SK-N-SH treated with all-trans-retinoic acid at 6 μM for 48 hours (cell line): ENCODE measurements at regions not wholly inside any gene's neighbourhood (a gene's known extent, or its start where the extent isn't known, plus 50 kb on each side); places are given as distances from the start of the nearest gene placed in this dataset.

Source experiments
- ATAC-seq: fragments of 200-7000 bp; cut with Tn5 transposase; 3 replicates; pipeline ENCODE4 v1.9.1; 2020; ENCODE audit warnings: mild to moderate bottlenecking, moderate library complexity
- ARNTL ChIP-seq: fragments of 450-650 bp; formaldehyde crosslinking; IDR thresholded peaks from 2 replicates; pipeline ENCODE4 v1.5.0; 2020; ENCODE audit warnings: low read depth, mild to moderate bottlenecking, moderate library complexity, borderline replicate concordance
- BACH2 ChIP-seq: fragments of 250-450 bp; sonication (Bioruptor Pico); IDR thresholded peaks from 2 replicates; pipeline ENCODE4 v1.9.0; 2021; ENCODE audit warnings: mild to moderate bottlenecking, borderline replicate concordance
- CSDC2 ChIP-seq: fragments of 250-450 bp; sonication (Bioruptor Pico); IDR thresholded peaks from 2 replicates; pipeline ENCODE4 v1.5.0; 2020; ENCODE audit warnings: mild to moderate bottlenecking, moderate library complexity
- ESRRG ChIP-seq: fragments of 250-450 bp; sonication (Bioruptor Pico); IDR thresholded peaks from 2 replicates; pipeline ENCODE4 v1.6.1; 2021; ENCODE audit warnings: mild to moderate bottlenecking
- GLIS3 ChIP-seq: fragments of 250-450 bp; sonication (Bioruptor Pico); IDR thresholded peaks from 2 replicates; pipeline ENCODE4 v1.5.0; 2020; ENCODE audit warnings: mild to moderate bottlenecking, moderate library complexity
- ISL1 ChIP-seq: fragments of 250-450 bp; sonication (Bioruptor Pico); IDR thresholded peaks from 2 replicates; pipeline ENCODE4 v2.1.2; 2022; ENCODE audit warnings: mild to moderate bottlenecking, moderate library complexity
- OSR1 ChIP-seq: fragments of 250-450 bp; sonication (Bioruptor Pico); IDR thresholded peaks from 2 replicates; pipeline ENCODE4 v1.8.0; 2022; ENCODE audit warnings: moderate library complexity, mild to moderate bottlenecking, inconsistent platforms
- PPARA ChIP-seq: fragments of 250-450 bp; sonication (Bioruptor Pico); IDR thresholded peaks from 2 replicates; pipeline ENCODE4 v1.5.0; 2020; ENCODE audit warnings: mild to moderate bottlenecking, borderline replicate concordance
- RARB ChIP-seq: fragments of 250-450 bp; sonication (Bioruptor Pico); IDR thresholded peaks from 2 replicates; pipeline ENCODE4 v1.8.0; 2021; ENCODE audit warnings: mild to moderate bottlenecking, moderate library complexity
- SNAI2 ChIP-seq: fragments of 250-450 bp; sonication (Bioruptor Pico); IDR thresholded peaks from 2 replicates; pipeline ENCODE4 v1.5.0; 2020; ENCODE audit warnings: mild to moderate bottlenecking, moderate library complexity
- TCF4 ChIP-seq: fragments of 250-450 bp; sonication (Bioruptor Pico); IDR thresholded peaks from 2 replicates; pipeline ENCODE4 v1.8.0; 2021; ENCODE audit warnings: mild to moderate bottlenecking, moderate library complexity, borderline replicate concordance
- TOX ChIP-seq: fragments of 250-450 bp; sonication (Bioruptor Pico); IDR thresholded peaks from 2 replicates; pipeline ENCODE4 v1.8.0; 2021; ENCODE audit warnings: mild to moderate bottlenecking, moderate library complexity, borderline replicate concordance
- TSHZ2 ChIP-seq: fragments of 250-450 bp; sonication (Bioruptor Pico); IDR thresholded peaks from 2 replicates; pipeline ENCODE4 v1.5.0; 2020; ENCODE audit warnings: mild to moderate bottlenecking, moderate library complexity
- ZC3H10 ChIP-seq: fragments of 250-450 bp; sonication (Bioruptor Pico); IDR thresholded peaks from 2 replicates; pipeline ENCODE4 v1.5.1; 2021; ENCODE audit warnings: mild to moderate bottlenecking, moderate library complexity
- ZFP3 ChIP-seq: fragments of 250-450 bp; sonication (Bioruptor Pico); IDR thresholded peaks from 2 replicates; pipeline ENCODE4 v1.5.0; 2020; ENCODE audit warnings: mild to moderate bottlenecking, moderate library complexity
- ZNF565 ChIP-seq: fragments of 450-650 bp; formaldehyde crosslinking; conservative IDR thresholded peaks from 2 replicates; pipeline ENCODE4 v1.5.0; 2020; ENCODE audit warnings: low read depth, mild to moderate bottlenecking, moderate library complexity
- ZNF70 ChIP-seq: fragments of 450-650 bp; formaldehyde crosslinking; IDR thresholded peaks from 2 replicates; pipeline ENCODE4 v1.5.0; 2020; ENCODE audit warnings: mild to moderate bottlenecking, moderate library complexity
- ZNF8 ChIP-seq: fragments of 450-650 bp; formaldehyde crosslinking; IDR thresholded peaks from 2 replicates; pipeline ENCODE4 v1.5.0; 2020; ENCODE audit warnings: mild to moderate bottlenecking, moderate library complexity
- TF ChIP-seq, protein P1 (sequence below): fragments of 250-450 bp; sonication (Bioruptor Pico); IDR thresholded peaks from 2 replicates; pipeline ENCODE4 v1.5.1; 2020; ENCODE audit warnings: low read depth, mild to moderate bottlenecking, moderate library complexity
- TF ChIP-seq, protein P2 (sequence below): fragments of 250-450 bp; sonication (Bioruptor Pico); IDR thresholded peaks from 2 replicates; pipeline ENCODE4 v1.8.0; 2020; ENCODE audit warnings: mild to moderate bottlenecking, moderate library complexity, borderline replicate concordance
- TF ChIP-seq, protein P3 (sequence below): fragments of 250-450 bp; sonication (Bioruptor Pico); IDR thresholded peaks from 2 replicates; pipeline ENCODE4 v1.8.0; 2021; ENCODE audit warnings: low read depth, mild to moderate bottlenecking, moderate library complexity, borderline replicate concordance

GRCh38 chr14:65250162-65250495 lies 147.8 kb upstream of the MAX start (continued):
- TF ChIP-seq SNAI2 (no peak), RARB (CRISPR knock-in tag) (no peak), ZNF565 (CRISPR knock-in tag) (no peak), ESRRG (CRISPR knock-in tag) (no peak), CSDC2 (CRISPR knock-in tag) (no peak), ZNF70 (CRISPR knock-in tag) (no peak), ZFP3 (CRISPR knock-in tag) (no peak)
- TF ChIP-seq, protein P1, sequence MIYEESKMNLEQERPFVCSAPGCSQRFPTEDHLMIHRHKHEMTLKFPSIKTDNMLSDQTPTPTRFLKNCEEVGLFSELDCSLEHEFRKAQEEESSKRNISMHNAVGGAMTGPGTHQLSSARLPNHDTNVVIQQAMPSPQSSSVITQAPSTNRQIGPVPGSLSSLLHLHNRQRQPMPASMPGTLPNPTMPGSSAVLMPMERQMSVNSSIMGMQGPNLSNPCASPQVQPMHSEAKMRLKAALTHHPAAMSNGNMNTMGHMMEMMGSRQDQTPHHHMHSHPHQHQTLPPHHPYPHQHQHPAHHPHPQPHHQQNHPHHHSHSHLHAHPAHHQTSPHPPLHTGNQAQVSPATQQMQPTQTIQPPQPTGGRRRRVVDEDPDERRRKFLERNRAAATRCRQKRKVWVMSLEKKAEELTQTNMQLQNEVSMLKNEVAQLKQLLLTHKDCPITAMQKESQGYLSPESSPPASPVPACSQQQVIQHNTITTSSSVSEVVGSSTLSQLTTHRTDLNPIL = no peak

DNA sequence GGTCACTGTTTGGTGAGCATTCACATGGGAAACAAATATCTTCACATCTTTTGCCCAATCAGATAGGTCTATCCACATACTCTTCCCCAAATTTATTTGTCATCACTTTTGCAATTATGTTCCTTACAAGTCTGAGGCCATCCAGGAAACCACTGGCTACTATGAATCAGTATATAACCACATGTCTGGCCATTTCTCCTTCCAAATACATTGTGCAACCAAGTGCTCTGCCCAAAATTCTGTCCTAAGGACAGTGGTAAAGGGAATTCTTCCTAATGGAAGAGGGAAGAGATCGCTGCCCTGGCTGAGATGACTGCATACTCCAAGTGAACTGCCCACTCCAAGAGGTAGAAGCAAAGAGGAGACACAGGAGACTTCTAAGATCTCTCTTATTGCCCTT lies 148.9 kb upstream of the MAX start:
- TF ChIP-seq, protein P2, sequence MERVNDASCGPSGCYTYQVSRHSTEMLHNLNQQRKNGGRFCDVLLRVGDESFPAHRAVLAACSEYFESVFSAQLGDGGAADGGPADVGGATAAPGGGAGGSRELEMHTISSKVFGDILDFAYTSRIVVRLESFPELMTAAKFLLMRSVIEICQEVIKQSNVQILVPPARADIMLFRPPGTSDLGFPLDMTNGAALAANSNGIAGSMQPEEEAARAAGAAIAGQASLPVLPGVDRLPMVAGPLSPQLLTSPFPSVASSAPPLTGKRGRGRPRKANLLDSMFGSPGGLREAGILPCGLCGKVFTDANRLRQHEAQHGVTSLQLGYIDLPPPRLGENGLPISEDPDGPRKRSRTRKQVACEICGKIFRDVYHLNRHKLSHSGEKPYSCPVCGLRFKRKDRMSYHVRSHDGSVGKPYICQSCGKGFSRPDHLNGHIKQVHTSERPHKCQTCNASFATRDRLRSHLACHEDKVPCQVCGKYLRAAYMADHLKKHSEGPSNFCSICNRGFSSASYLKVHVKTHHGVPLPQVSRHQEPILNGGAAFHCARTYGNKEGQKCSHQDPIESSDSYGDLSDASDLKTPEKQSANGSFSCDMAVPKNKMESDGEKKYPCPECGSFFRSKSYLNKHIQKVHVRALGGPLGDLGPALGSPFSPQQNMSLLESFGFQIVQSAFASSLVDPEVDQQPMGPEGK (CRISPR knock-in tag) = no peak
- ATAC-seq = no peak

DNA sequence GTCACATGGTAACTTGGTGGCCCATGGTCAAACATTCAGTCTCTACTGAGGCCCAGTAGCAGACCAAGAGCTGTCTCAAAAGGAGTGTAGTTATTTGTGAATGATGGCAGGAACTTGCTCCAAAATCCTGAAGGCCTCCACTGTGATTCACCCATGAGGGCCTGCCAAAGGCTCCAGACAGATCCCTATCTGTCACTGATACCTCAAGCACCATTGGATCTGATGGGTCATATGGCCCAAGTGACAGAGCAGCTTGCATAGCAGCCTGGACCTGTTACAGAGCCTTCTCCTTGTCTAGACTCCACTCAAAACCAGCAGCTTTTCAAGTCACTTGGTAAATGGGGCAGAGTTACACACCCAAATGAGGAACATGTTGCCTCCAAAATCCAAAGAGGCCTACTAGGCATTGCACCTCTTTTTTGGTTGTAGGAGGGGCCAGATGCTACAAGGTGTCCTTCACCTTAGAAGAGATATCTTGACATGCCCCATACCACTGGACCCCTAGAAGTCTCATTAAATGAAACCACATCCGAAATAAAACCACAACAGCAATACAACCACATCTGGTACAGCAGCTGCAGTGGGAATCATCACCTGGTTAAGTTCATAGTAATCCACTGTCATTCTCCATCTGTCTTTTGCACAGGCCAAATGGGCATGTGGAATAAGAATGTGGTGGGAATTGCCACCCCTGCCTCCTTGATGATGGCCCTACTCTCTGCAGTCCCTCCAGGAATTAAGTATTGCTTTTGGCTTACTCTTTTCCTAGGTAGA lies 150.4 kb upstream of the MAX start:
- TF ChIP-seq SNAI2 (no peak), GLIS3 (CRISPR knock-in tag) (no peak), CSDC2 (CRISPR knock-in tag) (no peak), TSHZ2 (no peak), BACH2 (no peak), ZNF70 (CRISPR knock-in tag) (no peak), TCF4 (no peak)
- TF ChIP-seq, protein P3, sequence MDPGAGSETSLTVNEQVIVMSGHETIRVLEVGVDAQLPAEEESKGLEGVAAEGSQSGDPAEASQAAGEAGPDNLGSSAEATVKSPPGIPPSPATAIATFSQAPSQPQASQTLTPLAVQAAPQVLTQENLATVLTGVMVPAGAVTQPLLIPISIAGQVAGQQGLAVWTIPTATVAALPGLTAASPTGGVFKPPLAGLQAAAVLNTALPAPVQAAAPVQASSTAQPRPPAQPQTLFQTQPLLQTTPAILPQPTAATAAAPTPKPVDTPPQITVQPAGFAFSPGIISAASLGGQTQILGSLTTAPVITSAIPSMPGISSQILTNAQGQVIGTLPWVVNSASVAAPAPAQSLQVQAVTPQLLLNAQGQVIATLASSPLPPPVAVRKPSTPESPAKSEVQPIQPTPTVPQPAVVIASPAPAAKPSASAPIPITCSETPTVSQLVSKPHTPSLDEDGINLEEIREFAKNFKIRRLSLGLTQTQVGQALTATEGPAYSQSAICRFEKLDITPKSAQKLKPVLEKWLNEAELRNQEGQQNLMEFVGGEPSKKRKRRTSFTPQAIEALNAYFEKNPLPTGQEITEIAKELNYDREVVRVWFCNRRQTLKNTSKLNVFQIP = no peak
- no peak for ATAC-seq

- ATAC-seq = peak; percentile 63
- TF ChIP-seq TCF4 (no peak), ZFP3 (CRISPR knock-in tag) (no peak), ARNTL (CRISPR knock-in tag) (no peak), ZNF565 (CRISPR knock-in tag) (no peak), PPARA (no peak), RARB (CRISPR knock-in tag) (no peak), TOX (CRISPR knock-in tag) (no peak), TSHZ2 (no peak), ISL1 (CRISPR knock-in tag) (no peak), ZNF8 (CRISPR knock-in tag) (no peak), ZC3H10 (CRISPR knock-in tag) (no peak), BACH2 (no peak), CSDC2 (CRISPR knock-in tag) (no peak), SNAI2 (no peak), OSR1 (CRISPR knock-in tag) (no peak)
- TF ChIP-seq, protein P2 (CRISPR knock-in tag) = no peak
- TF ChIP-seq, protein P3 = no peak
These were observed 152.8 kb upstream of the MAX start for GRCh38 chr14:65255029-65255545.
